Upper lobe of left lung (tissue), 4 donors: ENCODE measurements at regions not wholly inside any gene's neighbourhood (a gene's known extent, or its start where the extent isn't known, plus 50 kb on each side); places are given as distances from the start of the nearest gene placed in this dataset.

Experiments used
- EP300 ChIP-seq, 4 donors: sonication (generic); formaldehyde crosslinking; IDR thresholded peaks; one replicate each; pipeline ENCODE4 v1.5.1; 2017; ENCODE audit warnings: antibody characterized with exemption in 4 of 4, control low read depth in 2 of 4
- POLR2A ChIP-seq, 4 donors: fragments of 450-650 bp; IDR thresholded peaks; one replicate each; pipeline ENCODE4 v1.5.1; 2016 to 2017; ENCODE audit warnings: antibody characterized with exemption in 4 of 4, mild to moderate bottlenecking in 2 of 4
- POLR2AphosphoS5 ChIP-seq, 2 donors: sonication (generic); formaldehyde crosslinking; IDR thresholded peaks; one replicate each; pipeline ENCODE4 v1.5.1; 2017; ENCODE audit warnings: antibody characterized with exemption in 2 of 2
- TF ChIP-seq, protein P1 (sequence below), 6 experiments: fragments of 450-650 bp in 4 of 6; fragments of 200-600 bp in 2 of 6; sonication (generic) in 2 of 6; IDR thresholded peaks; one replicate each; pipeline ENCODE4 v1.5.1; 2016 to 2019; ENCODE audit warnings: antibody characterized with exemption in 6 of 6

DNA sequence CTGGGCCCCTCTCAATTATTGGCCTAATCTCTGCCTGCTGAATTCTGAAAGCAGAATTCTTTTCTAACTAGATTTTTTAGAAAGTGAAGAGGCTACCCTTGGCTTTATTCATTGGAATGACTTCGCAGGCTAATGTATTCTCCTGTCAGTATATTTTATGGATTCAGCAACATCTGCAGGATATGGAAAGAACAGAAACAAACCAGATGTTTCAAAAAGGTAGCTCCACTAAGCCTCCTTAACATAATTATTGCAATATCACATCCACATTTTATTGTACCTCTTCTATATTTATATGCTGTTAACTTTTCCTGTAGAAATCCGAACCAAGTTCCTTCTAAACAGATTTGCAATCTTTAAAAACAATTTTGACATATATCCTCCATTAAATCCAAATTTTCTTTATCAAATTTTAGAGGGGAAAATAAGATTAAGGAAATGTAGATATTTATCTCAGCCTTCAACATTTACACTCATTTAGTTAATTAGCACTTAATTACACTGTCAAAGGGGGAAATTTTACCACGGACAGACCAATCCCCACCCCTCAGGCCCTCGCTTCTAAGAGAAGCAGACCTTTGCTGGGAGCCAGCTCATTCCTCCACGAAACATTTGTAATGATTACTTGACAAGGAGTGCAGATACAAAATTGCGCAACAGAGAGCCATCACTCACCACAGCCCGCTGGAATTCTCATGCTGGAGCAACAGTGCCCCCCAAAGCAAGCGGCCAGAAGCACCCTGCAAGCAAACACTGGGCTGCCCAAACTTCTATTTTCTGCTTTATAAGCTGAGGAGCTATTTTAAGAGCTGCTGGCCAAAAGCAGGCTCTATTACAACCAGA, 253.4 kb downstream of the ETAA1 start:
- TF ChIP-seq, protein P1, sequence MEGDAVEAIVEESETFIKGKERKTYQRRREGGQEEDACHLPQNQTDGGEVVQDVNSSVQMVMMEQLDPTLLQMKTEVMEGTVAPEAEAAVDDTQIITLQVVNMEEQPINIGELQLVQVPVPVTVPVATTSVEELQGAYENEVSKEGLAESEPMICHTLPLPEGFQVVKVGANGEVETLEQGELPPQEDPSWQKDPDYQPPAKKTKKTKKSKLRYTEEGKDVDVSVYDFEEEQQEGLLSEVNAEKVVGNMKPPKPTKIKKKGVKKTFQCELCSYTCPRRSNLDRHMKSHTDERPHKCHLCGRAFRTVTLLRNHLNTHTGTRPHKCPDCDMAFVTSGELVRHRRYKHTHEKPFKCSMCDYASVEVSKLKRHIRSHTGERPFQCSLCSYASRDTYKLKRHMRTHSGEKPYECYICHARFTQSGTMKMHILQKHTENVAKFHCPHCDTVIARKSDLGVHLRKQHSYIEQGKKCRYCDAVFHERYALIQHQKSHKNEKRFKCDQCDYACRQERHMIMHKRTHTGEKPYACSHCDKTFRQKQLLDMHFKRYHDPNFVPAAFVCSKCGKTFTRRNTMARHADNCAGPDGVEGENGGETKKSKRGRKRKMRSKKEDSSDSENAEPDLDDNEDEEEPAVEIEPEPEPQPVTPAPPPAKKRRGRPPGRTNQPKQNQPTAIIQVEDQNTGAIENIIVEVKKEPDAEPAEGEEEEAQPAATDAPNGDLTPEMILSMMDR (IDR thresholded peaks at IDR 0.05), result peak in 5 of 6 experiments; percentile 39 to 62 (median 48)
- TF ChIP-seq POLR2AphosphoS5 (IDR thresholded peaks at IDR 0.05), result peak in 1 of 2 donors; percentile 25
- no peak for TF ChIP-seq POLR2A (IDR thresholded peaks at IDR 0.05)
- TF ChIP-seq EP300 (IDR thresholded peaks at IDR 0.05), result no peak
